Mesendoderm (in vitro differentiated cells): ENCODE measurements at regions not wholly inside any gene's neighbourhood (a gene's known extent, or its start where the extent isn't known, plus 50 kb on each side); places are given as distances from the start of the nearest gene placed in this dataset.

Experiments
- DNase-seq: peaks from one replicate; pipeline ENCODE4 v3.0.0; 2013
- H2AK5ac ChIP-seq: 2 replicates; pipeline ENCODE4 v1.6.1; 2013; ENCODE audit warnings: low read length, inconsistent platforms
- H2BK120ac ChIP-seq: 2 replicates; pipeline ENCODE4 v1.6.1; 2013; ENCODE audit warnings: low read depth, mild to moderate bottlenecking, low read length, moderate library complexity, mixed read lengths
- H2BK15ac ChIP-seq: replicated peaks from 2 replicates; pipeline ENCODE4 v1.6.1; 2013; ENCODE audit warnings: low read depth, mild to moderate bottlenecking, moderate library complexity
- H2BK5ac ChIP-seq: 2 replicates; pipeline ENCODE4 v1.6.1; 2013; ENCODE audit warnings: low read length, inconsistent platforms
- H3K18ac ChIP-seq: 2 replicates; pipeline ENCODE4 v1.6.1; 2013; ENCODE audit warnings: mild to moderate bottlenecking, low read length, mixed read lengths
- H3K23ac ChIP-seq: one replicate; pipeline ENCODE4 v1.6.1; 2013; ENCODE audit warnings: low read length
- H3K27ac ChIP-seq: 2 replicates; pipeline ENCODE4 v1.5.1; 2013; ENCODE audit warnings: low read depth, mild to moderate bottlenecking, inconsistent platforms, low read length, moderate library complexity
- H3K27me3 ChIP-seq: 2 replicates; pipeline ENCODE4 v1.6.1; 2013; ENCODE audit warnings: low read length, control low read depth, mild to moderate bottlenecking, inconsistent platforms; ENCODE audit not compliant: insufficient read depth, poor library complexity
- H3K36me3 ChIP-seq: 2 replicates; pipeline ENCODE4 v1.6.1; 2013; ENCODE audit warnings: low read length, inconsistent platforms; ENCODE audit not compliant: control insufficient read depth, insufficient read depth
- H3K4ac ChIP-seq: one replicate; pipeline ENCODE4 v1.6.1; 2013; ENCODE audit warnings: low read depth, mild to moderate bottlenecking, low read length, moderate library complexity
- H3K4me1 ChIP-seq: 2 replicates; pipeline ENCODE4 v1.6.1; 2013; ENCODE audit warnings: low read depth, low read length, inconsistent platforms; ENCODE audit not compliant: control insufficient read depth
- H3K4me2 ChIP-seq: 2 replicates; pipeline ENCODE4 v1.6.1; 2013; ENCODE audit warnings: low read length
- H3K4me3 ChIP-seq: 2 replicates; pipeline ENCODE4 v1.5.1; 2013; ENCODE audit warnings: mild to moderate bottlenecking, low read length
- H3K56ac ChIP-seq: one replicate; pipeline ENCODE4 v1.6.1; 2013; ENCODE audit warnings: low read length
- H3K79me1 ChIP-seq: 2 replicates; pipeline ENCODE4 v1.6.1; 2013; ENCODE audit warnings: low read length, inconsistent platforms
- H3K79me2 ChIP-seq: 2 replicates; pipeline ENCODE4 v1.6.1; 2013; ENCODE audit warnings: mild to moderate bottlenecking, low read length; ENCODE audit not compliant: control insufficient read depth, insufficient read depth
- H3K9ac ChIP-seq: 2 replicates; pipeline ENCODE4 v1.6.1; 2013; ENCODE audit warnings: low read length, inconsistent platforms
- H4K5ac ChIP-seq: one replicate; pipeline ENCODE4 v1.6.1; 2013; ENCODE audit warnings: low read length
- H4K8ac ChIP-seq: one replicate; pipeline ENCODE4 v1.6.1; 2013; ENCODE audit warnings: low read depth, mild to moderate bottlenecking, control low read depth, low read length, moderate library complexity
- WGBS: extraction: QIAGEN DNeasy Blood & Tissue Kit; methylation state at CpG from one replicate; pipeline ENCODE4 v1.1.7; 2013; ENCODE audit warnings: low lambda C conversion rate, missing lambda C conversion rate; ENCODE audit not compliant: insufficient coverage; ENCODE audit errors: extremely low coverage; 5-methylcytosine and 5-hydroxymethylcytosine counted together

DNA sequence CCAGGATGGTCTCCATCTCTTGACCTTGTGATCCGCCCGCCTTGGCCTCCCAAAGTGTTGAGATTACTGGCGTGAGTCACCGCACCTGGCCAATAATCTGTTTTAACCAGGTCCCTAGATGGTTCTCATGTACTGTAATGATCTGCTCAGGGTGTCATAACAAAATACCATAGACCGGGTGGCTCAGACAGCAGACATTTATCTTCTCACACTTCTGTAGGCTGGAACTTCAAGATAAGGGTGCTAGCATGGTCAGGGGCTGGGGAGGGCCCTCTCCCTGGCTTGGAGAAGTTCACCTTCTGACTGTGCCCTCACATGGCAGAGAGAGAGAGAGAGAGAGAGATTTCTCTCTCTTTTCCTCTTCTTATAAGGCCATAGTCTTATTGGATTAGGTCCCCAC is 279.4 kb upstream of the LYZL1 start:
- H3K4me2 ChIP-seq = no peak overlapping the region
- no peak overlapping the region for H3K9ac ChIP-seq
- no peak overlapping the region for H3K56ac ChIP-seq
- no peaks in the 10 kb centered on the region for H3K79me2 ChIP-seq
- peak; percentile 53 for DNase-seq
- H2BK120ac ChIP-seq = no peak overlapping the region
- no peaks in the 10 kb centered on the region for H3K27me3 ChIP-seq
- no peak overlapping the region for H3K23ac ChIP-seq
- H4K8ac ChIP-seq = no peak overlapping the region
- H2BK15ac ChIP-seq = no peak overlapping the region
- no CpG with 5 or more reads among the region's 5 CpGs for WGBS
- H3K79me1 ChIP-seq = no peaks in the 10 kb centered on the region
- H2AK5ac ChIP-seq = no peak overlapping the region
- no peak overlapping the region for H3K27ac ChIP-seq
- H3K36me3 ChIP-seq = no peaks in the 10 kb centered on the region
- no peak overlapping the region for H3K4me3 ChIP-seq
- no peak overlapping the region for H3K18ac ChIP-seq
- no peak overlapping the region for H4K5ac ChIP-seq
- no peak overlapping the region for H3K4ac ChIP-seq
- peaks cover 5% of the 10 kb centered on the region for H3K4me1 ChIP-seq
- no peak overlapping the region for H2BK5ac ChIP-seq

DNA sequence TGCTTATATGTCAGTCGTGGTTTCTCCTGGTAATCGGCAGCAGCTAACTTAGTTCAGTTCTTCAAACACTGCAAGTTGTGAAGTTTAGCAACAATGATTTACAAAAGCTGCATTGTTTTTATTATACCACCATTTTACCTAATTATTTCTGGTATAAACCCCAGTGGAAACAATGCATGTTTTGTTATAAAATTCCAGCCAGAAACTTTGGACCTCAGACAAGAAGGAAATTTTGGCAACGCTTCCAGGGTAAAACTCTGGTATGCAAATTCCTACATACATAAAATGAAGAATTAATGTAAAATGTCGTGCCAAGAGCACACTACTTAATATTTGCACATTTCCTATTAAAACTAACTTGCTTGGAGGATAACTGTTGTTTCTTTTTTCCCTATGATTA is 277.4 kb upstream of the LYZL1 start:
- H3K23ac ChIP-seq = no peak overlapping the region
- no peak overlapping the region for H3K4me3 ChIP-seq
- H3K4me1 ChIP-seq = peaks cover 5% of the 10 kb centered on the region
- peak overlapping the region; percentile 82 for H2BK120ac ChIP-seq
- no peak overlapping the region for H4K8ac ChIP-seq
- no peak overlapping the region for H3K18ac ChIP-seq
- no peak overlapping the region for H3K9ac ChIP-seq
- WGBS = no CpG with 5 or more reads among the region's 4 CpGs
- no peak overlapping the region for H2BK5ac ChIP-seq
- no peaks in the 10 kb centered on the region for H3K36me3 ChIP-seq
- H2AK5ac ChIP-seq = no peak overlapping the region
- H3K79me1 ChIP-seq = no peaks in the 10 kb centered on the region
- no peaks in the 10 kb centered on the region for H3K27me3 ChIP-seq
- H3K79me2 ChIP-seq = no peaks in the 10 kb centered on the region
- no peak overlapping the region for H3K4me2 ChIP-seq
- no peak for DNase-seq
- H2BK15ac ChIP-seq = no peak overlapping the region
- no peak overlapping the region for H3K27ac ChIP-seq
- no peak overlapping the region for H4K5ac ChIP-seq
- no peak overlapping the region for H3K56ac ChIP-seq
- no peak overlapping the region for H3K4ac ChIP-seq

- Histone ChIP-seq H3K23ac (no peak overlapping the region), H3K27me3 (no peaks in the 10 kb centered on the region), H4K5ac (no peak overlapping the region), H2BK15ac (no peak overlapping the region), H3K4me3 (no peak overlapping the region), H3K4me1 (peaks cover 3% of the 10 kb centered on the region), H2BK5ac (no peak overlapping the region), H3K9ac (no peak overlapping the region), H3K27ac (no peak overlapping the region), H3K56ac (no peak overlapping the region), H3K79me2 (no peaks in the 10 kb centered on the region), H2BK120ac (no peak overlapping the region), H3K4me2 (no peak overlapping the region), H4K8ac (no peak overlapping the region), H2AK5ac (no peak overlapping the region), H3K79me1 (no peaks in the 10 kb centered on the region), H3K36me3 (no peaks in the 10 kb centered on the region), H3K18ac (no peak overlapping the region), H3K4ac (no peak overlapping the region)
- no peak for DNase-seq
- WGBS = no CpG with 5 or more reads among the region's 9 CpGs
Observed at GRCh38 chr10:29012926-29013554, 275.8 kb upstream of the LYZL1 start.

- Histone ChIP-seq H3K79me2 (no peaks in the 10 kb centered on the region), H2AK5ac (no peak overlapping the region), H2BK15ac (no peak overlapping the region), H3K4me1 (no peaks in the 10 kb centered on the region), H4K5ac (no peak overlapping the region), H3K27ac (no peak overlapping the region), H3K18ac (peak overlapping the region; percentile 80), H3K4ac (no peak overlapping the region), H3K9ac (no peak overlapping the region), H2BK120ac (no peak overlapping the region), H3K36me3 (no peaks in the 10 kb centered on the region), H3K4me2 (no peak overlapping the region), H2BK5ac (no peak overlapping the region), H3K79me1 (no peaks in the 10 kb centered on the region), H3K27me3 (no peaks in the 10 kb centered on the region), H3K4me3 (no peak overlapping the region), H3K23ac (no peak overlapping the region), H4K8ac (no peak overlapping the region), H3K56ac (no peak overlapping the region)
- no CpG with 5 or more reads among the region's 3 CpGs for whole genome bisulfite sequencing
- no peak for DNase-seq
Observed at GRCh38 chr10:29021591-29021990, 267.3 kb upstream of the LYZL1 start.

DNA sequence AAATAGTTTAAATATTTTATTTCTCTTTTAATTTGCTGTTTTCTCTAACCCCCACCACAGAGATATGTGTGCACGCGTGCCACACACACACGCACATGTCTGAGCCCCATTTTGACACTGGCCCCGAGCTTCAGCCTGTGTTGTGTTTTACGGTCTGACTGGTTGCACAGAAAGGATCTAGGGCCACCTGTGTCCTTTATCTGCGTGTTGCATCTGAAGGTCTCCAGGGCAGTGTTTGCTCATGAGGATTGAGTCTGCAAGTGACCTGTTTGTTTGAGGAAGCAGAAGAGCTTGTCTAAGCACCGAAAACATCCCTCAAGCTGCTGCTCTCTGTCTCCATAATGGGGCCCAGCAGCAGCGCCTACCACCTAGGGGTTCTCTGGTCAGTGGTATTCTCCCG is 266.4 kb upstream of the LYZL1 start:
- H4K5ac ChIP-seq = no peak overlapping the region
- H3K4me3 ChIP-seq = no peak overlapping the region
- H3K79me2 ChIP-seq = no peaks in the 10 kb centered on the region
- H3K4ac ChIP-seq = peak overlapping the region; percentile 16
- H3K56ac ChIP-seq = peak overlapping the region; percentile 37
- no CpG with 5 or more reads among the region's 9 CpGs for WGBS
- no peak overlapping the region for H2AK5ac ChIP-seq
- DNase-seq = peak; percentile 38
- peak overlapping the region; percentile 34 for H2BK5ac ChIP-seq
- no peak overlapping the region for H3K9ac ChIP-seq
- H3K27ac ChIP-seq = no peak overlapping the region
- H3K4me1 ChIP-seq = no peaks in the 10 kb centered on the region
- H3K23ac ChIP-seq = no peak overlapping the region
- no peaks in the 10 kb centered on the region for H3K79me1 ChIP-seq
- peak overlapping the region; percentile 16 for H3K18ac ChIP-seq
- H3K36me3 ChIP-seq = no peaks in the 10 kb centered on the region
- no peak overlapping the region for H3K4me2 ChIP-seq
- H4K8ac ChIP-seq = no peak overlapping the region
- H2BK15ac ChIP-seq = no peak overlapping the region
- no peak overlapping the region for H2BK120ac ChIP-seq
- H3K27me3 ChIP-seq = no peaks in the 10 kb centered on the region

GRCh38 chr10:29023678-29024077 is 265.2 kb upstream of the LYZL1 start:
- H4K8ac ChIP-seq = no peak overlapping the region
- no peak overlapping the region for H3K4me2 ChIP-seq
- DNase-seq = no peak
- no peak overlapping the region for H3K27ac ChIP-seq
- H2BK15ac ChIP-seq = peak overlapping the region; percentile 5
- H3K79me2 ChIP-seq = no peaks in the 10 kb centered on the region
- no peak overlapping the region for H2AK5ac ChIP-seq
- H2BK120ac ChIP-seq = no peak overlapping the region
- H3K23ac ChIP-seq = no peak overlapping the region
- H3K4me3 ChIP-seq = no peak overlapping the region
- H3K18ac ChIP-seq = no peak overlapping the region
- H3K4ac ChIP-seq = no peak overlapping the region
- H3K79me1 ChIP-seq = no peaks in the 10 kb centered on the region
- H3K4me1 ChIP-seq = no peaks in the 10 kb centered on the region
- H3K27me3 ChIP-seq = no peaks in the 10 kb centered on the region
- H3K56ac ChIP-seq = no peak overlapping the region
- no CpG with 5 or more reads among the region's 5 CpGs for WGBS
- H3K36me3 ChIP-seq = no peaks in the 10 kb centered on the region
- no peak overlapping the region for H2BK5ac ChIP-seq
- H4K5ac ChIP-seq = no peak overlapping the region
- no peak overlapping the region for H3K9ac ChIP-seq
